H1 (cell line): ENCODE measurements at regions not wholly inside any gene's neighbourhood (a gene's known extent, or its start where the extent isn't known, plus 50 kb on each side); places are given as distances from the start of the nearest gene placed in this dataset.

Experiments
- CTCF ChIA-PET: fragments of 300-600 bp; sonication (Branson Sonifier 250); formaldehyde crosslinking; loops from one replicate; lab custom pipeline; 2021; ENCODE audit not compliant: partially characterized antibody; lab: Charles Lee
- POLR2A ChIA-PET: fragments of 300-600 bp; sonication (Branson Sonifier 250); formaldehyde crosslinking; loops from one replicate; lab custom pipeline; 2021; ENCODE audit warnings: inconsistent platforms; ENCODE audit not compliant: partially characterized antibody; lab: Charles Lee
- DNase-seq, 2 experiments: peaks; one replicate each; pipeline versions ENCODE4 v3.0.0 to v3.0.0-alpha.2; 2010 to 2022; ENCODE audit warnings: low spot score in 2 of 2, low read depth in 1 of 2, mixed read lengths in 1 of 2
- FAIRE-seq: peaks from 2 replicates; lab custom pipeline; 2011; peaks lifted over from hg19 to GRCh38; lab: Jason Lieb, UNC
- H2AFZ ChIP-seq: 2 replicates; pipeline ENCODE4 v1.8.1; 2012; ENCODE audit warnings: low read length, inconsistent platforms
- H2AK5ac ChIP-seq: 2 replicates; pipeline ENCODE4 v1.6.1; 2013; ENCODE audit warnings: low read depth, low read length
- H2BK120ac ChIP-seq: replicated peaks from 2 replicates; pipeline ENCODE3; 2013; ENCODE audit warnings: low read depth, low read length, inconsistent platforms
- H2BK12ac ChIP-seq: 2 replicates; pipeline ENCODE4 v1.6.1; 2013; ENCODE audit warnings: low read depth, low read length
- H2BK15ac ChIP-seq: 2 replicates; pipeline ENCODE4 v1.6.1; 2013; ENCODE audit warnings: low read length
- H2BK20ac ChIP-seq: 2 replicates; pipeline ENCODE4 v1.6.1; 2013; ENCODE audit warnings: low read length
- H2BK5ac ChIP-seq: 2 replicates; pipeline ENCODE4 v1.6.1; 2013; ENCODE audit warnings: low read depth, low read length
- H3K14ac ChIP-seq: 2 replicates; pipeline ENCODE4 v1.6.1; 2013; ENCODE audit warnings: inconsistent platforms; ENCODE audit not compliant: insufficient read length
- H3K18ac ChIP-seq: 2 replicates; pipeline ENCODE4 v1.6.1; 2013; ENCODE audit warnings: low read length; ENCODE audit errors: extremely low read depth
- H3K23ac ChIP-seq: 2 replicates; pipeline ENCODE4 v1.6.1; 2013; ENCODE audit warnings: inconsistent platforms; ENCODE audit not compliant: insufficient read length
- H3K23me2 ChIP-seq: 2 replicates; pipeline ENCODE4 v1.6.1; 2013; ENCODE audit warnings: low read depth, low read length
- H3K27ac ChIP-seq: 2 replicates; pipeline ENCODE4 v1.6.1; 2011; ENCODE audit warnings: low read depth, low read length, inconsistent platforms
- H3K27me3 ChIP-seq, 4 experiments: replicated peaks in 1 of 4; 1 replicate in 1 of 4; 2 replicates in 3 of 4; pipeline versions ENCODE4 v1.6.1 to v1.8.1; 2011 to 2013; ENCODE audit warnings: low read length in 3 of 4, mild to moderate bottlenecking in 3 of 4, inconsistent platforms in 2 of 4, mixed read lengths in 2 of 4, moderate library complexity in 1 of 4; ENCODE audit not compliant: control insufficient read depth in 3 of 4, insufficient read depth in 3 of 4; ENCODE audit errors: extremely low read depth in 1 of 4
- H3K36me3 ChIP-seq, 4 experiments: 2 replicates each; pipeline versions ENCODE4 v1.6.1 to v1.8.1; 2011 to 2013; ENCODE audit warnings: mild to moderate bottlenecking in 4 of 4, low read length in 3 of 4, moderate library complexity in 2 of 4, control low read depth in 1 of 4, inconsistent platforms in 1 of 4; ENCODE audit not compliant: insufficient read depth in 4 of 4, control insufficient read depth in 2 of 4
- H3K4ac ChIP-seq: replicated peaks from 2 replicates; pipeline ENCODE3; 2013; ENCODE audit warnings: low read length, low read depth, mixed read lengths, inconsistent platforms; ENCODE audit not compliant: insufficient read length
- H3K4me1 ChIP-seq, 4 experiments: replicated peaks in 1 of 4; 1 replicate in 1 of 4; 2 replicates in 3 of 4; pipeline versions ENCODE4 v1.6.1 to v1.8.1; 2011 to 2013; ENCODE audit warnings: low read length in 3 of 4, inconsistent platforms in 2 of 4, mixed read lengths in 1 of 4; ENCODE audit not compliant: insufficient read depth in 4 of 4, control insufficient read depth in 3 of 4
- H3K4me2 ChIP-seq, 2 experiments: 2 replicates each; pipeline versions ENCODE4 v1.6.1 to v1.8.1; 2011 to 2013; ENCODE audit warnings: low read depth in 2 of 2, low read length in 2 of 2, control low read depth in 1 of 2, inconsistent platforms in 1 of 2, mild to moderate bottlenecking in 1 of 2; ENCODE audit not compliant: insufficient read depth in 1 of 2
- H3K4me3 ChIP-seq, 4 experiments: fragments of 200-600, 300-600 bp in 1 of 4; sonication (generic), shearing (Covaris generic), sonication (Bioruptor Twin) in 1 of 4; 2 replicates each; pipeline versions ENCODE4 v1.5.1 to v1.8.1; 2011 to 2016; ENCODE audit warnings: low read length in 4 of 4, low read depth in 3 of 4, control low read depth in 2 of 4, inconsistent platforms in 2 of 4, mild to moderate bottlenecking in 2 of 4, mixed read lengths in 1 of 4, moderate library complexity in 1 of 4; ENCODE audit not compliant: insufficient read depth in 2 of 4; ENCODE audit errors: extremely low read depth in 1 of 4
- H3K56ac ChIP-seq: replicated peaks from 2 replicates; pipeline ENCODE3; 2013; ENCODE audit warnings: low read depth, mild to moderate bottlenecking, mixed read lengths, low read length, inconsistent platforms; ENCODE audit not compliant: insufficient read length
- H3K79me1 ChIP-seq: 2 replicates; pipeline ENCODE4 v1.6.1; 2013; ENCODE audit warnings: low read depth, low read length, control low read depth
- H3K79me2 ChIP-seq, 2 experiments: 2 replicates each; pipeline versions ENCODE4 v1.6.1 to v1.8.1; 2012 to 2013; ENCODE audit warnings: low read length in 2 of 2, mild to moderate bottlenecking in 2 of 2, inconsistent platforms in 1 of 2; ENCODE audit not compliant: insufficient read depth in 2 of 2, control insufficient read depth in 1 of 2
- H3K9ac ChIP-seq, 4 experiments: replicated peaks in 1 of 4; 1 replicate in 1 of 4; 2 replicates in 3 of 4; pipeline versions ENCODE4 v1.6.1 to v1.8.1; 2011 to 2013; ENCODE audit warnings: low read depth in 3 of 4, low read length in 3 of 4, control low read depth in 2 of 4, mild to moderate bottlenecking in 2 of 4, moderate library complexity in 2 of 4, inconsistent platforms in 1 of 4; ENCODE audit errors: extremely low read depth in 1 of 4
- H3K9me3 ChIP-seq, 2 experiments: 2 replicates each; pipeline versions ENCODE4 v1.6.1 to v1.8.1; 2012 to 2013; ENCODE audit warnings: mild to moderate bottlenecking in 2 of 2, moderate library complexity in 2 of 2, control low read depth in 1 of 2, inconsistent platforms in 1 of 2, low read depth in 1 of 2, low read length in 1 of 2, mixed read lengths in 1 of 2; ENCODE audit not compliant: insufficient read depth in 2 of 2
- H4K20me1 ChIP-seq, 2 experiments: replicated peaks in 1 of 2; 2 replicates each; pipeline versions ENCODE3 to v1.8.1; 2011 to 2013; ENCODE audit warnings: inconsistent platforms in 2 of 2, low read length in 2 of 2, mild to moderate bottlenecking in 1 of 2; ENCODE audit not compliant: insufficient read depth in 2 of 2, control insufficient read depth in 1 of 2
- H4K5ac ChIP-seq: 2 replicates; pipeline ENCODE4 v1.6.1; 2013; ENCODE audit warnings: low read length, low read depth, mixed read lengths, inconsistent platforms; ENCODE audit not compliant: insufficient read length
- H4K8ac ChIP-seq: 2 replicates; pipeline ENCODE4 v1.8.0; 2013; ENCODE audit warnings: mild to moderate bottlenecking, moderate library complexity, low read length, inconsistent platforms; ENCODE audit not compliant: insufficient read depth; ENCODE audit errors: extremely low read depth
- H4K91ac ChIP-seq: replicated peaks from 2 replicates; pipeline ENCODE3; 2013; ENCODE audit warnings: low read length, mixed read lengths, inconsistent platforms; ENCODE audit not compliant: insufficient read length
- CHD2 ChIP-seq: IDR thresholded peaks from 2 replicates; pipeline ENCODE4 v1.6.1; 2012; ENCODE audit warnings: low read length, improper control_type of control experiment
- EP300 ChIP-seq, 2 experiments: IDR thresholded peaks; 1 replicate in 1 of 2; 2 replicates in 1 of 2; pipeline ENCODE4 v1.6.1; 2011 to 2012; ENCODE audit warnings: low read depth in 2 of 2, low read length in 2 of 2, mild to moderate bottlenecking in 2 of 2, borderline replicate concordance in 1 of 2, inconsistent platforms in 1 of 2, moderate library complexity in 1 of 2
- EZH2 ChIP-seq: fragments of 200-600 bp; sonication (generic); IDR thresholded peaks from 2 replicates; pipeline ENCODE4 v1.7.1; 2012; ENCODE audit warnings: low read depth, mild to moderate bottlenecking, moderate library complexity, low read length, inconsistent platforms; ENCODE audit not compliant: severe bottlenecking
- FOSL1 ChIP-seq: IDR thresholded peaks from 2 replicates; pipeline ENCODE4 v1.6.1; 2011; ENCODE audit warnings: mild to moderate bottlenecking, low read depth, low read length, moderate library complexity; ENCODE audit not compliant: insufficient read depth
- TAF7 ChIP-seq: optimal IDR thresholded peaks from 2 replicates; pipeline ENCODE3; 2011; ENCODE audit warnings: low read depth, mild to moderate bottlenecking, inconsistent platforms, low read length, moderate library complexity, borderline replicate concordance
- WGBS, 2 experiments: shearing (Covaris generic) in 1 of 2; methylation state at CpG; one replicate each; pipeline versions ENCODE4 v1.1.6 to v1.1.7; 2013 to 2015; ENCODE audit warnings: low lambda C conversion rate in 2 of 2, mixed read lengths in 2 of 2, inconsistent platforms in 1 of 2, low coverage in 1 of 2, missing lambda C conversion rate in 1 of 2; ENCODE audit not compliant: insufficient replicate concordance in 2 of 2, insufficient coverage in 1 of 2, insufficient read length in 1 of 2; ENCODE audit errors: extremely low coverage in 1 of 2, missing lambda C conversion rate in 1 of 2; 5-methylcytosine and 5-hydroxymethylcytosine counted together

DNA sequence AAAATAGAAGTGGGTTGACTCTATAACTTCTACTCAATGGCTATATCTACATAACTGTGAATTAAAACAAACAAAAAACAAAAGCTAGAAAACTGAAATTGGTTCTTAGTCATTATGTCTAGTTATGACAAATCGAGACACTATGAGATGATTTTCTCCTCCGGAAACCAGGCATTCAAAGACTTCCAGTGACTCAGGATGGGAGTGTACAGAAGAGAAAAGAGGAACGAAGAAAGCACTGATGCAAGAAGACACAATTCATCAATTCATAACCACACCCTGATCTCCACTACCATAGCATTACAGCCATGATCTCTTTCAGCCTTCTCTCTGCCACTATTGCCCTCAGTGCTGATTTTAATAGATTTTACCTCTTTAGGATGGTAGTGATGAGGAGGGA is 253.6 kb downstream of the CBLL2 start:
- no peaks in the 10 kb centered on the region for H4K20me1 ChIP-seq
- H3K27me3 ChIP-seq, result no peaks in the 10 kb centered on the region
- no peak overlapping the region for H3K14ac ChIP-seq
- H3K4me2 ChIP-seq, result no peak overlapping the region
- 89% methylated on average over 3 of the region's 3 CpGs; no CpG with 5 or more reads in 1 of the 2 experiments for WGBS, 2 experiments
- H2BK20ac ChIP-seq, result no peak overlapping the region
- ChIA-PET POLR2A (no interaction called here), CTCF (no interaction called here)
- no peak overlapping the region for H2AFZ ChIP-seq
- no peak overlapping the region for H2BK15ac ChIP-seq
- H4K91ac ChIP-seq, result no peak overlapping the region
- H3K9me3 ChIP-seq, result no peaks in the 10 kb centered on the region
- H3K4me1 ChIP-seq, result no peaks in the 10 kb centered on the region
- no peak overlapping the region for H2BK5ac ChIP-seq
- H3K56ac ChIP-seq, result no peak overlapping the region
- H3K23ac ChIP-seq, result no peak overlapping the region
- no peaks in the 10 kb centered on the region for H3K23me2 ChIP-seq
- no peak overlapping the region for H2AK5ac ChIP-seq
- no peak overlapping the region for H3K4ac ChIP-seq
- no peak overlapping the region for H4K5ac ChIP-seq
- no peak overlapping the region for H2BK12ac ChIP-seq
- H3K79me2 ChIP-seq, result no peaks in the 10 kb centered on the region
- DNase-seq, result no peak
- peak; percentile 58 for FAIRE-seq
- H3K18ac ChIP-seq, result no peak overlapping the region
- H2BK120ac ChIP-seq, result no peak overlapping the region
- no peaks in the 10 kb centered on the region for H3K36me3 ChIP-seq
- no peak overlapping the region for H4K8ac ChIP-seq
- no peak for TF ChIP-seq EP300 (IDR thresholded peaks at IDR 0.05; ENCODE audit: borderline replicate concordance in 1 of 2, low read depth in 2 of 2, low read length in 2 of 2)
- TF ChIP-seq CHD2, result no peak
- TF ChIP-seq EZH2, result no peak
- no peak for TF ChIP-seq TAF7
- no peak for TF ChIP-seq FOSL1
- no peak overlapping the region for H3K9ac ChIP-seq
- H3K27ac ChIP-seq, result no peak overlapping the region
- no peak overlapping the region for H3K4me3 ChIP-seq
- H3K79me1 ChIP-seq, result no peaks in the 10 kb centered on the region
